Duodenal mucosa (tissue), 2 donors: ENCODE measurements at regions not wholly inside any gene's neighbourhood (a gene's known extent, or its start where the extent isn't known, plus 50 kb on each side); places are given as distances from the start of the nearest gene placed in this dataset.

Experiments
- H3K27ac ChIP-seq: one replicate; pipeline ENCODE4 v1.7.0; 2013; ENCODE audit warnings: low read depth, low read length
- H3K27me3 ChIP-seq, 2 donors: one replicate each; pipeline ENCODE4 v1.7.0; 2013; ENCODE audit warnings: low read length in 2 of 2, control low read depth in 1 of 2; ENCODE audit not compliant: insufficient read depth in 2 of 2, control insufficient read depth in 1 of 2
- H3K36me3 ChIP-seq, 2 donors: one replicate each; pipeline ENCODE4 v1.7.0; 2013; ENCODE audit warnings: low read length in 2 of 2, control low read depth in 1 of 2; ENCODE audit not compliant: insufficient read depth in 2 of 2, control insufficient read depth in 1 of 2
- H3K4me1 ChIP-seq, 2 donors: one replicate each; pipeline ENCODE4 v1.7.0; 2013; ENCODE audit warnings: low read length in 2 of 2, control low read depth in 1 of 2; ENCODE audit not compliant: insufficient read depth in 2 of 2, control insufficient read depth in 1 of 2
- H3K4me3 ChIP-seq, 2 donors: one replicate each; pipeline ENCODE4 v1.7.0; 2013; ENCODE audit warnings: low read length in 2 of 2, low read depth in 1 of 2
- H3K9ac ChIP-seq, 2 donors: one replicate each; pipeline ENCODE4 v1.7.0; 2013; ENCODE audit warnings: low read length in 2 of 2, low read depth in 1 of 2
- H3K9me3 ChIP-seq, 2 donors: one replicate each; pipeline ENCODE4 v1.7.0; 2013; ENCODE audit warnings: low read length in 2 of 2, control low read depth in 1 of 2; ENCODE audit not compliant: control insufficient read depth in 1 of 2

DNA sequence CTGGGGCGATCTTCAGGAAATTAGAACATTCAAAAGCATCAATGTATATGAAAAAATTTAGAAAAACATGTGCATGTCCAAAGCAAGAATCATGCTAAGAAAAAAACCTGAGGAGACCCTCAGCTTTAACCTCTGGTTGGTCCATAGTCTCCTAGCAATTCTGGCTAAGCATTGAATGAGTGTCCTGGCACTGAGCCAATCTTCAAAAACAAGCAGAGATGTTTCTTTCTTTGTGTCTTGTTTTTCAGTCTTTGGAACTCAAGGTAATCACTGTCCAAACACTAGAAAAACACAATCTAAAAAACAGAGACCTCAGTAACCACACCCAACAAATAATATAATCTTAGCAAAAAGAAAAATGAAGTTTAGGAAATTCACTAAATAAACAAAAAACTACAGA lies 205.4 kb upstream of the CARD18 start:
- no peak overlapping the region for H3K27ac ChIP-seq
- no peak overlapping the region for H3K9ac ChIP-seq
- H3K9me3 ChIP-seq: no peaks in the 10 kb centered on the region
- no peaks in the 10 kb centered on the region for H3K4me1 ChIP-seq
- no peaks in the 10 kb centered on the region for H3K27me3 ChIP-seq
- H3K36me3 ChIP-seq: no peaks in the 10 kb centered on the region
- no peak overlapping the region for H3K4me3 ChIP-seq

DNA sequence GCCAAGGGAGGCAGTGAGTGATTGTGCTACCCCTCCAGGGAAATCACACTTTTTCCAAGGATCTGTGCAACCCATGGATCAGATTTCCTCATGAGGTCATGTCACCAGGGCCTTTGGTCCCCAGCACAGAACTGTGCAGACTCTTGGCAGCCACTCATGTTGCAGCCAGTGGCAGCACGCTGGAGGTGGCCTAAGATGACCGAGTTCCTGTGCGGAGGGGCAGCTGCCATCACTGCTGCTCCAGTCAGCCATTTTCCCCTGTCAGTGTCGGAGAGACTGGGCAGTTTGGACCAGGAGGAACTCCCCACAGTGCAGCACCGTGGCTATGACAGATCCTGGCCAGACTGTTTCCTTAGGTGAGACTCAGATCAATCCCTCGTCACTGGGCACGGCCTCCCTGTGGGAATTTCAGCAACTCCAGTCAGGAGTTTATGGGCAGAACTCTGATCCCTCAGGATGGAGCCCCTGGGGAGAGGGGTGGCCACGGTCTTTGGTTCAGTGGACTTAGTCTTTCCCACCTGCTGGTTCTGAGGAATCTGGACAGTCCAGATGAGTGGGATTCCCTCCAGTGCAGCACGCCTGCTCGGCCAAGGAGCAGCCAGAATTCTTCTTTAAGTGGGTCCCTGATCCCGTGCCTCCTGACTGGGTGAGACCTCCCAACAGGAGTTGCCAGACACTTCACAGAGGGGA lies 194.6 kb upstream of the CARD18 start:
- Histone ChIP-seq H3K36me3 (no peaks in the 10 kb centered on the region), H3K4me1 (no peaks in the 10 kb centered on the region), H3K27me3 (no peaks in the 10 kb centered on the region), H3K9ac (no peak overlapping the region), H3K27ac (no peak overlapping the region), H3K9me3 (peaks cover 0 to 2% of the 10 kb centered on the region in 2 donors), H3K4me3 (no peak overlapping the region)

DNA sequence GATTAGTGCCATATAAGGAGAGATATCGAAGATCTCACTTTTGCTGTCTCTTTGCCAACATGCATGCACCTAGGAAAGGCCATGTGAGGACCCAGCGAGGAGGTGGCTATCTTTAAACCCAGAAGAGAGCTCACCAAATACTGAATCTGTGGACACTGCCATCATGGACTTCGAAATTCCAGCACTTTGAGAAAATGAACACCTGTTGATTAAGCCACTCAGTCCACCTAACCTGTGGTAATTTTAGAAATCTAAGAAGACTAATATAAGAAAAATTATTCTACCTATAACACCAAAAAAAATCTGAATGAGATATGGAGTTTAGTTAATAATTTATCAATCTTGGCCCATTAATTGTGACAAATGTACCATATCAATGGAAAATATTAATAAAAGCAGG lies 193.6 kb upstream of the CARD18 start:
- no peak overlapping the region for H3K9ac ChIP-seq
- H3K4me3 ChIP-seq: no peak overlapping the region
- H3K27ac ChIP-seq: no peak overlapping the region
- H3K4me1 ChIP-seq: peaks cover 0 to 5% of the 10 kb centered on the region in 2 donors
- H3K36me3 ChIP-seq: no peaks in the 10 kb centered on the region
- H3K9me3 ChIP-seq: peaks cover 0 to 2% of the 10 kb centered on the region in 2 donors
- H3K27me3 ChIP-seq: no peaks in the 10 kb centered on the region

DNA sequence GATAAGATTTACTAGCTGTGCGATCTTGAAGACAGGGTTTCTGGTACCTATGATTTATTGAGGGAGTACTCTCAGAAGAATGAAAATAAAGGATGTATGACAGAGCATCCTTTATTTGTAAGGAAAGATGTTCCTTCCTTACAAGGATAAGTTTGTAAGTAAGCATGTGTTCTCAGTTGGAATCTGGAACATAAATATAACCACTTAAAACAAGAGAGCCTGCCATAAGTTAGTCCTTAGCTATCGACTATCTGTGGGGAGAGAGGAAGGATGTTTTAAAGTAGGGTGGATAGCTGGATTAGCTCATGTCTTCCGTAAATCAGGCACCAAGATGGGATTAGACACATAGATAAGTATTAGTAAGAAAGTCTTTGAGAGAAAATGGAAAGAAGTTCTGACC lies 192.6 kb upstream of the CARD18 start:
- Histone ChIP-seq H3K36me3 (no peaks in the 10 kb centered on the region), H3K4me1 (peaks cover 0 to 9% of the 10 kb centered on the region in 2 donors), H3K4me3 (no peak overlapping the region), H3K27ac (no peak overlapping the region), H3K9me3 (peaks cover 0 to 2% of the 10 kb centered on the region in 2 donors), H3K27me3 (no peaks in the 10 kb centered on the region), H3K9ac (no peak overlapping the region)

DNA sequence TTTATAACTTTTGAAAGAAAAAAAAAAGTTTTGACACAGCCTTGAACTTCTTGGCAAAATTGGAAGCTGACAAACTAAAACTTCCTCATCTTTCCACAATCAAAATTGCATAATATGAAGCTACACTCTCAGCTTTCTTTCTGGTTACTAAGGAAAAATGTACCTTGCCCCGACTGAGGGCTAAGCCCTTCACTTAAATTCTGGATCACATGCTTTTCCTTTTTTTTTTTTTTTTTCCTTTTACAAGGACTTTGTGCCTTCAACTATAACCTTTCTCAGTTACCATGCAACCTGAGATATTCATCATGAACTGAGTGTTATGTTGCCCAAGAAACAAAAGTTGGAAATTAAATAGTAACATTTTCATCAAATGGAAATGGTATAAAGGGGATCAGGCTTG lies 188.5 kb upstream of the CARD18 start:
- Histone ChIP-seq H3K4me3 (no peak overlapping the region), H3K27me3 (no peaks in the 10 kb centered on the region), H3K9me3 (no peaks in the 10 kb centered on the region), H3K27ac (no peak overlapping the region), H3K4me1 (peaks cover 0 to 9% of the 10 kb centered on the region in 2 donors), H3K9ac (no peak overlapping the region), H3K36me3 (no peaks in the 10 kb centered on the region)

DNA sequence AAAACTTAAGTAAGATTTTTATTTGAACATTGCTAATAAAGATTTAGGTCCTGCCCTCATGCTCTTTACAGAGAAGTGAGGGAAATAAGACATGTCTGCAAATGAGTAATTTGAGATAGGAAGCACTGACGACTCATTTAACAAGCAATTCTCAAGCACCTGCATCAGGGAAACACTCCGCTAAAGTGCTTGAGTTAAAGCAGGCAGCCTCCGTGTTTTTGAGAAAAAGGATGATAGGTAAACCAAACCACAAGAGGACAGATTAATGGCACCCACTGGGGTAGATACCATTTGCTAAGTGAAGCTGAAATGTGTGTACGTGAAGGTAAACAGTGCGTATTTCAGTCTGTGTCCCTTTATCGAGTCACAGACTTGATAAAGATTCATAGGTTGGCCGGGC lies 184.6 kb upstream of the CARD18 start:
- Histone ChIP-seq H3K27ac (no peak overlapping the region), H3K27me3 (no peaks in the 10 kb centered on the region), H3K4me3 (no peak overlapping the region), H3K9ac (no peak overlapping the region), H3K36me3 (no peaks in the 10 kb centered on the region), H3K9me3 (no peaks in the 10 kb centered on the region), H3K4me1 (peaks cover 0 to 9% of the 10 kb centered on the region in 2 donors)

DNA sequence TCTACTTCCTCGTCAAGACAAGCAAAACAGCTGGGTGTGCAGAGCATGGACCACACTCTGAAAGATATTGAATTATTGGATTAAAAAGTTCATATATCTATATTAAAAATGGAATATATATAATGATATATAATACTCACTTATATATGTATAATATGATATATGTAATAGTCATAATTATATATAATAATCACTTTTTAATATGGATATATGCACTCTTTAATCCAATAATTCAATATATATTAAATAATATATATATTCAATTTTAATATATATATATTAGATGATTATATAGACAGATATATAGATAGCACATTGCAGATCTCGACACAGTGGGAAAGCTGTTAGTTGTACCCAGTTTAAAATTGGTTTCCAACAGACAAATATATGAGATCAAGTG lies 182.1 kb upstream of the CARD18 start:
- Histone ChIP-seq H3K9ac (no peak overlapping the region), H3K36me3 (no peaks in the 10 kb centered on the region), H3K9me3 (no peaks in the 10 kb centered on the region), H3K4me3 (no peak overlapping the region), H3K27me3 (no peaks in the 10 kb centered on the region), H3K27ac (no peak overlapping the region), H3K4me1 (no peaks in the 10 kb centered on the region)

DNA sequence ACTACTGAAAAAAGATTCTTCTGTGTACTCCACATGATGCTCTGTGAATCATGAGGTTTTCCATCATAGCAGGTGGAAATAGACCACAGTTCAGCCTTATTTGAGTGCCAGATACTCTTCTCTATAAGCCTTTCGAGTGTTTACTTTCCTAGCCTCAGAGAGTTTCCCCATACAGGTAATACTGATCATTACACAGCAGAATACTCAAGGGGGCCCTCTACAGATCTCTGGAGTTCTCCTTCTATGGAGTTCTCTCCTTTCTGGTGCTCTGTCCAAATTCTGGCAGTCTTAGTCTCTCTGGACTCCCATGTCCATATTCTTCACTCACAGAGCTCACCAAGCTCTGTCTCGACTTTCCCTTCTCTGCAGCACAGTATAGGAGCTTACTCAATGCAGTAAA lies 175.7 kb upstream of the CARD18 start:
- Histone ChIP-seq H3K27ac (no peak overlapping the region), H3K4me3 (no peak overlapping the region), H3K9me3 (no peaks in the 10 kb centered on the region), H3K27me3 (no peaks in the 10 kb centered on the region), H3K4me1 (no peaks in the 10 kb centered on the region), H3K9ac (no peak overlapping the region), H3K36me3 (no peaks in the 10 kb centered on the region)

DNA sequence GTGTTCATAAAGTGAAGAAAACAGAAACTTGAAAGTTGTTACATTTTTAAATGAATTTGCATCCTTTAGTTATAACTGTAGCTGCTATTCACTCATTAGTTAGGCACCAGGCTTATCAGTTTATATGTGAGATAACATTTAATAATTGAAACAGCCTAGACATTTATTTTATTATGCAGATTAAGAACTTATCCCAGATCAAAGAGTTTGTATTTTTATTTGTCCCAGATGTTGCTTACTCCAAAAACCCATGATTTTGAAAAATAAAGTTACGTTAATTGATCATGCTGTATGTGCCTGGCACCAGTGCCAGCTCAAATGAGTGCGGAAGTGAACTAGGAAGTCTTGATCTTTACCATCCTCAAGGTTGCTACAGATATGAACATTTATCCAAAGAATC lies 172.7 kb upstream of the CARD18 start:
- Histone ChIP-seq H3K9me3 (no peaks in the 10 kb centered on the region), H3K27me3 (no peaks in the 10 kb centered on the region), H3K36me3 (no peaks in the 10 kb centered on the region), H3K4me3 (no peak overlapping the region), H3K27ac (no peak overlapping the region), H3K4me1 (no peaks in the 10 kb centered on the region), H3K9ac (no peak overlapping the region)

DNA sequence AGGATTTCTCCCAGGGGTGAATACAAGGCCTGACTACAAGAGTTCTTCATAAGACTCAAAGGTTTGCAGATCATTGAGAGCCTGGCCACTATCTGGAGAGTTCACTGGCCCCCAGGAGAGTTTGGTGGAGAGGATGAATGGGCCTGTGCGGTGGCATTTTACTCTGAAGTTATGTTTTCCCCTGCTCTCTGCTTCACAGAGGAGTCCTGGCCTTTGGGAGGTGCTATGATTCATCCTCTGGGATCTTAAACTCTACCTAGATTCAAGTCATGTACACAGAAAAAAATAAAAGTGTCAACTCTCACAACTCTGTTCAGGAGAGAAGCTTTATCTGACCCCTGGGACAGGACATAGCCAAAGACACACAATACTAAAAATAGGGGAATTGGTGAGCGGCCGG lies 159.1 kb upstream of the CARD18 start:
- Histone ChIP-seq H3K27ac (no peak overlapping the region), H3K27me3 (no peaks in the 10 kb centered on the region), H3K4me3 (no peak overlapping the region), H3K9me3 (no peaks in the 10 kb centered on the region), H3K36me3 (no peaks in the 10 kb centered on the region), H3K9ac (no peak overlapping the region), H3K4me1 (no peaks in the 10 kb centered on the region)

DNA sequence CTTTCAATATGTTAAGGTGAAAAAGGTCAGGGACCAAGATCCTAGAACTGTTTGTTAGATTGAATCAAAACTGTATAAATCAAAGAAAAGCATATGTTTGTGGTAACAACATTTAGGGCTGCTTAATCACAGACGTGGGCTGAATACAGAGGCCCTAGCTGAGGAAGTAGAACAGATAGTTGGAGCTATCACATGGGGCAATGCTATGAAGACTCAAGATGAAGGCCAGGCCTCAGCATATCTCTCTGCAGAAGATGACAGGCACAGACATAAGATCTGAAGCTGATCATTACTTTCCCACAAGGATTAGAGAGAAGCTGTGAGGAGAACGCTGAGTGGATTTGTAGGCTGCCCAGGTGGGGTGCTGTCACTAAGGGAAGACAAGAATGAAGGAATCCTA lies 158.6 kb upstream of the CARD18 start:
- no peak overlapping the region for H3K27ac ChIP-seq
- no peaks in the 10 kb centered on the region for H3K9me3 ChIP-seq
- no peaks in the 10 kb centered on the region for H3K27me3 ChIP-seq
- H3K4me1 ChIP-seq: no peaks in the 10 kb centered on the region
- H3K4me3 ChIP-seq: no peak overlapping the region
- no peak overlapping the region for H3K9ac ChIP-seq
- no peaks in the 10 kb centered on the region for H3K36me3 ChIP-seq
